AG08395 (cell line): ENCODE measurements at regions not wholly inside any gene's neighbourhood (a gene's known extent, or its start where the extent isn't known, plus 50 kb on each side); places are given as distances from the start of the nearest gene placed in this dataset.
"Not testable (repeated sequence)": the region's sequence is repeated elsewhere in the genome, so short reads cannot be mapped to it uniquely, and the experiment has no call there.

Experiments
- DNase-seq: peaks from one replicate; pipeline ENCODE4 v3.0.0; 2012; ENCODE audit warnings: mixed read lengths, low spot score

- DNase-seq, result peak; percentile 19
These were observed 166.6 kb downstream of the DKK2 start for GRCh38 chr4:106869551-106869950.

GRCh38 chr4:106868381-106869035, 167.6 kb downstream of the DKK2 start:
- DNase-seq, result peak; percentile 24

DNA sequence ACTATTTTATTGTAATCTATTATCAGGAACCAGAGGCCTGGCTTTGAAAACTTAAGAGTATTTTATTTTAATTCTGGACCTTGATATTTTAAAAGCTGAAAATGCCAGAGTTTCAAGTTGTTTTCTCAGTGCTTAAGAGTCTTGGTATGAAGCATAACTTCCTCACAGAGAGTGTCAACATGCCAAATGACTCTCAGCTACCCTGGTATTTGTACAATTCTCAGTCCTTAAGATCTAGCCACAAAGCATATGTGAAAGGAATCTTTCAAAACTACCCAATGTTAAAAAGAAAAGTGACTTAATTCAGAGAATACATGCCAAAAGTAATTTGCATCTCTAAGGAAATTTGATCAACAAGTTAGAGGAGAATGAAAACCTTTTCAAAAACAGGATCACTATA, 171.9 kb downstream of the DKK2 start:
- DNase-seq, result peak; percentile 73

- DNase-seq, result no peak
These were observed 181.4 kb downstream of the DKK2 start for GRCh38 chr4:106854569-106855351.

- no peak for DNase-seq
These were observed 183.7 kb downstream of the DKK2 start for GRCh38 chr4:106852426-106852825.

- peak; percentile 22 for DNase-seq
These were observed 184.4 kb downstream of the DKK2 start for GRCh38 chr4:106851726-106852125.

DNA sequence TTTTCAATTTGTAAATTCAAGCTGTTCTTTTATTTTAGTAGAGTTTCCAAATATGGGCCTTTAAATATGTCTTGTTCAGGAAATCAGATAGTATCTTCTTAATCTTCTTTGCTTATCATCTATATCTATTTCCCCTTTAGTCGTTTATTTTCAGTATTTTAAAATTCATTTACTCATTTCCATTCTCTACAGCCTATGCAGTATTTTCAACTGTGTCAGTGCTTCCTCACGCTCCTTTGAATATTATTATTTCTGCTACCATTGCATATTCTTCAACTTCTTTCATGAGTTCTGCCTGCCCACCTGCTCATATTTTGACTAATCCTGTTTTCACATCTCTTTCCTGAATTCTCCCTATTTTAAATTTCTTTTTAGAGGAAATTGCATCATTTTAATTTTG, 185.4 kb downstream of the DKK2 start:
- no peak for DNase-seq

- DNase-seq, result peak; percentile 4
These were observed 200.2 kb downstream of the DKK2 start for GRCh38 chr4:106835919-106836318.

- no peak for DNase-seq
These were observed 205.2 kb downstream of the DKK2 start for GRCh38 chr4:106830879-106831278.

GRCh38 chr4:106818764-106819163, 217.3 kb downstream of the DKK2 start:
- no peak for DNase-seq

- DNase-seq, result peak; percentile 40
These were observed 219.6 kb downstream of the DKK2 start for GRCh38 chr4:106816496-106816895.

- DNase-seq, result no peak
These were observed 226.0 kb downstream of the DKK2 start for GRCh38 chr4:106810122-106810521.

DNA sequence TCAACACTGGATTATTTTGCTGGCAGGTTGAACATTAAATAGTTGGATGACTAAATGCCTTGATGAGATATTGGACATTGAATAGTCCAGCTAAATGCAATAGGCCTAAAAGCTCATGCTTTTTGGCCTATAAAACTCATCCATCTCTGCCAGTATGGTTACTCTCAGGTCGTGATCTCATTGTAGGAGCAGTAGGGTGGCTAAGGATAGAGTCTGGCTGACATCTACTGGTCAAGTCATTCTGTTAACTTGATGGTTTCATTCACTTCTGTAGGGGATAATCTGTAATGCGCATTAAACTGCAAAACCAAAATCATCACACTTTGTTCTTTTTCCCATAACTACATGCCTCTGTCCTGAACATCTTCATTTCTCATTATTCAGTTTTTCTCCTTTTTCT, 227.0 kb downstream of the DKK2 start:
- peak; percentile 47 for DNase-seq

DNA sequence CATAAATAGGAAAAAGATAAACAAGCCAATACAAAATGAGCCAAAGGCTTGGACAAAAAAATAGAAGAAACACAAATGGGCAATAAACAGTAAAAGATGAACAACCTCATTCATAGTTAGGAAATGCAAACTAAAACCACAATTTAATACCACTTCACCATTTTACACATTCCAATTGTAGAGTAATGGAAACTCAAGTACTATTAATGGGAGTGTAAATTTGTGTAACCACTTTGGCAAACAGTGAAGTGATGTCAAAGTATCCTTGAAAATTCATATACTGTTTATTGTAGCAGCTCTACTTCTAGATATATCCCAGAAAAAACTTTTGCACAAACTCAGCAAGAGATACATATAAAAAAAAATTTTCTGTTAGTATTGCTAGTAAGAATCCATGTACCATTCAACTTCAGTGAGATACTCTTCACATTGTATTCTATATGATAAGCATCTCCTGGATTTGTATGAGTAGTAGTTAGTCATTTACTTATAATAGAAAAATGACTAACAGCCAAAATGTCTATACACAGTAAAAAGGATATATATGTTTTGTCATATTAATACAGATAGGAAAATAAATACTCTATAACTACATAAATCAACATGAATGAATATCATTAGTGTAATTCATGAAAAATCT, 229.8 kb downstream of the DKK2 start:
- peak; percentile 2 for DNase-seq

GRCh38 chr4:106803083-106803482, 233.0 kb downstream of the DKK2 start:
- no peak for DNase-seq

- no peak for DNase-seq
These were observed 234.7 kb downstream of the DKK2 start for GRCh38 chr4:106801386-106801785.

GRCh38 chr4:106796876-106797275, 239.2 kb downstream of the DKK2 start:
- DNase-seq, result no peak

DNA sequence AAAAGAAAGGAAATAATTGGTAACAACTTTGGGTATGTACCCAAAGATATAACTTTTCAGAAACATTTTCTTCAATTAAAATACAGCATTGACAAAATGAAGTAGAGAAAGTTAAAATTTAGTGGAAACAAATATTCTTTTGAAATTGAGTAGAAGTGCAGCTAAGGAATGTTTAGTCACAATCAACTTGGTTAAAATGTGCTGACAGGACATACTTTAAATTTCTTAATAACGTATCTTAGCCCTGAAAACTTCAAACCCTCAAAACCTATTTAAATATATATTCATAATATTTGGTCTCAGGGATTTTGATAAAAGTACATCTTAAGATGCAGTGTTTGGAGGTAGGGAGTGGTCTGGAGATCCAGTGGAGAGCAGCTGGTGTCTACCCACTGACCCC, 240.8 kb downstream of the DKK2 start:
- DNase-seq, result no peak

GRCh38 chr4:106793933-106794332, 242.2 kb downstream of the DKK2 start:
- no peak for DNase-seq

DNA sequence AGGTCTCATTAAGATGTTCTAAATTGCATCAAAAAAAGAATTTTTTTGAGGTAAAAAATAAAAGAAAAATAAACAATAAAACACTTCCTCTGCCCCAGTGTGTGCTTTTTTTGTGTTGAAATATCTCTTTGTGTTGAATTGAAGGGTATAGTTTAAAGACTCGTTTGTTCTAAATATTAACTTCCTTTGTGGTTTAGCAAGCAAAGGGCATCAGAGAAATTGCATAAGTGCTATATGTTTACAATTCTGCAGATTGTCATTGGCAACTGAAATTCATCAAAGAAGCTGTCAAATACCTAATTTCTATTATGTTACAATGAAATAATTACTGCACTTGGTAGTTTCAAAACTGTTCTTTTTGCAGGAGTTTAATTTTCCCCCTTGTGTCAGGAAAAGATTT, 260.5 kb downstream of the DKK2 start:
- DNase-seq, result no peak

- not testable (repeated sequence) for DNase-seq
These were observed 262.1 kb downstream of the DKK2 start for GRCh38 chr4:106774055-106774454.

DNA sequence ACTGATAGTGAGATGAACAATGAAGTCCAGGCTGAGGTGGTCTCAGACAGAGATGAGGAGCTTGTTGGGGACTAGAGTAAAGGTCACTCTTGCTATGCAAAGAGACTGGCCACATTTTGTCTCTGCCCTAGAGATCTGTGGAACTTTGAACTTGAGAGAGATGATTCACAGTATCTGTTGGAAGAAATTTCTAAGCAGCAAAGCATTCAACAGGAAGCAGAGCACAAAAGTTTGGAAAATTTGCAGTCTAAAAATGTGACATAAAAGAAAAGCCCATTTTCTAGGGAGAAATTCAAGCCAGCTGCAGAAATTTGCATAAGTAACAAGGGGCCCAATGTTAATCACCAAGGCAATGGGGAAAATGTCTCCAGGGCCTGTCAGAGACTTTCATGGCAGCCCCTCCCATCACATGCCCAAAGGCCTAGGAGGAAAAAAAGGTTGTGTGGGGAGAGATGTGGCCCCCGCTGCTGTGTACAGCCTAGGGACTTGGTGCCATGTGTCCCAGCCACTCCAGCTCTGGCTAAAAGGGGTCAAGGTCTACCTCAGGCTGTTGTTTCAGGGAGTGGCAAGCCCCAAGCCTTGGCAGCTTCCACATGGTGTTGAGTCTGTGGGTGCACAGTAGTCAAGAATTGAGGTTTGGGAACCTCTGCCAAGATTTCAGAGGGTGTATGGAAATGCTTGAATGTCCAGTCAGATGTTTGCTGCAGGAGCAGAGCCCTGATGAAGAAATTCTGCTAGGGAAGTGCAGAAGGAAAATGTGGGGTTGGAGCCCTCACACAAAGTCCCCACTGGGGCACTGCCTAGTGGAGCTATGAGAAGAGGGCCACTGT, 262.8 kb downstream of the DKK2 start:
- DNase-seq, result peak; percentile 13
